ENCODE measurements at regions not wholly inside any gene's neighbourhood (a gene's known extent, or its start where the extent isn't known, plus 50 kb on each side); places are given as distances from the start of the nearest gene placed in this dataset.

GRCh38 chr16:66150698-66151482, 215.6 kb upstream of the CDH5 start:
- DNase-seq (ENCODE audit: low read depth in 2 of 2): no peak

DNA sequence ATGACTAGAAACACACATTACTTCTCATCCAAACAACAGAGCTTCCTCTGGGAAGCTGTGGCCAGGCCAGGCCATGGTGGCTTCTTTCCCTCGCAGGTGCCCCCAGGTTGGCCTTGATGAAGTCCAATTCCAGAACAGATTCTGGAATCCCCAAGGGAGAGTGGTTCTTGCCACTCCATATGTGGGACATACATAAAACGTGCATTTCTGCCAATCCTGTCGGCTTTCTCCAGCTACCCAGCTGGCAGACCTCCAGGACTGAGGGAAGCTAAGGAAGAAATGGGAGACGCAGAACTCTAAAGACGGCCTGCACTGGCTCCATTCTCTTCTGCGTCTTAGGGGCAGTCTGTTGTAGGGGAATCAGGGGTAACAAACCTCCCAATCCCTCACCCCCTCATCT, 219.2 kb upstream of the CDH5 start:
- DNase-seq (ENCODE audit: low read depth in 2 of 2): no peak

DNA sequence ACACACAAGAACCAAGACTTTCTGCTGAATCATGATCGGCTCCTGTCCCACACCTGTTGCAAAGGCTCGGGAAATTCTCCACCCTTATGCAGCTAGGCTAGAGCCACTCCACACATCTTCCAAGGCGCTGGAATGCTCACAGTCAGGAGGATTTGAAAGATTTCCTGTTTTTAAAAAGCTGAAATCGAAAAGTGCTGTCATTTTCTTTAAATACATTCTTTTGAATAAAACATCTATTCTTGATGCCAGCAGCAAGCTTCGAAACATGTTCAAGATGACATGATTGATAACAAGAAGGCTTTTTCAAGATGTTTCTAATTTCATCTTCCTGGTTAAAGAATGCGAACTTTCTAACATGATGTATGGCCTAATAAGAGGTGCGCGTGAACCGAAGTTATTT, 219.7 kb upstream of the CDH5 start:
- DNase-seq (ENCODE audit: low read depth in 2 of 2): no peak

DNA sequence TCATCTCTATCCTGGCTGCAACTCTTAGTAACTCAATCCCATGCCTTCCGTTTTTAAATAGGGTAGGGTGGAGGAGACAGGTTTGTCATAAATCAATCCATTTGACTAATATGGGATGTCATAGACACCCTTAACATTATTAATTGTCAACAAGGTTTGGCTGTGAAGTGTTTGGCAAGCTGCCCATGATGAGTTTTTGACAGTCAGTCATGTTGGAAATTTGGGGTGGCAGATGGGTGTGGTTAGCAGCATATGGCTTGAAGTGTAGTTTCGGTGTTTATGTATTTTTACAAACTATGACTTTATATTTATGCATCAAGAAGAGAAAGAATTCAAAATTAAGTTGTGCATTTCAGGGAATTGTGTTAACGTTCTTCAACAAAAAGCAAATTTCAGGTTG, 221.8 kb upstream of the CDH5 start:
- no peak for DNase-seq (ENCODE audit: low read depth in 2 of 2)

GRCh38 chr16:66143415-66143814, 223.1 kb upstream of the CDH5 start:
- no peak for DNase-seq (ENCODE audit: low read depth in 2 of 2)

GRCh38 chr16:66141885-66142284, 224.6 kb upstream of the CDH5 start:
- no peak for DNase-seq (ENCODE audit: low read depth in 2 of 2)

- DNase-seq (ENCODE audit: low read depth in 2 of 2): no peak
Observed at GRCh38 chr16:66137853-66138252, 228.6 kb upstream of the CDH5 start.

DNA sequence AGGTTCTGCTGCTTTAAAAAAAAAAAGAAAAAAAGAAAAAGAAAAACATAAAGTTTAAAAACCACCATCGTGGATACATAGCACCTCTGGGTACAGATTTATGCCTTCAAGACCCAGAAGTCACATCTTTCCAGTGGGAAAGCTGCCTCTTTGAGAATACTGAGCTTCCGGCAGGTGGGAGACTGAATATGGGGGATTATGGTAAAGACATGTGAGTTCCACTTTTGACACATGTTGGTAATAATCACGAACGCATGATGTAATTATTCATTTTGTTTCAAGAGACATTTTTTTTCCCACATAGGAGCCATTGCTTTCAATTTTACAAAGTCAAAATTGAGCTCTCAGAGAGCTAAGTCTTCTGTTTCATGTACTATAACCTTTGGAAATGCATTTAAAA, 229.7 kb upstream of the CDH5 start:
- DNase-seq (ENCODE audit: low read depth in 2 of 2): no peak

DNA sequence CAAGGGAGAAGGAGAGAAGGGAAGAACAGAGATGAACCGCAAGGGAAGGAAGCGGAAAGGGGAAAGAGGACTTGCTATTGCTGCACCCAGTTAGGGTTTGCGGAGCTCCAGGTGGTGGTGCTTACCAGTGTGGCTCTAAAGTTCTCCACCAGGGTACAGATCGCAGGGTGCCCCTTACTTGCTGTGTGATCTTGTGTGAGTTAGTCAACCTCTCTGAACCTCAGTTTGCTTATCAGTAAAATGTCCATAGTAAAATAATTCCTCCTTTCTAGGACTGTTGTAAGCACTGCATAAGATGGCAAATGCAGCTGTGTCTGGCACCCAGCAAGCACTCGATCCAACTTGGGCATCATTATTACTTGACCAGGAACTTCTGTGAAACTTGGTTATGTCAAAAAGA, 230.7 kb upstream of the CDH5 start:
- DNase-seq (ENCODE audit: low read depth in 2 of 2): no peak

- DNase-seq (ENCODE audit: low read depth in 2 of 2): no peak
Observed at GRCh38 chr16:66135421-66135831, 231.1 kb upstream of the CDH5 start.

GRCh38 chr16:66134875-66135274, 231.6 kb upstream of the CDH5 start:
- DNase-seq (ENCODE audit: low read depth in 2 of 2): no peak

GRCh38 chr16:66133643-66134338, 232.7 kb upstream of the CDH5 start:
- no peak for DNase-seq (ENCODE audit: low read depth in 2 of 2)

- DNase-seq (ENCODE audit: low read depth in 2 of 2): no peak
Observed at GRCh38 chr16:66131895-66132294, 234.6 kb upstream of the CDH5 start.

GRCh38 chr16:66131156-66131807, 235.2 kb upstream of the CDH5 start:
- DNase-seq (ENCODE audit: low read depth in 2 of 2): no peak

GRCh38 chr16:66130296-66130905, 236.1 kb upstream of the CDH5 start:
- no peak for DNase-seq (ENCODE audit: low read depth in 2 of 2)

GRCh38 chr16:66129196-66129595, 237.3 kb upstream of the CDH5 start:
- no peak for DNase-seq (ENCODE audit: low read depth in 2 of 2)

DNA sequence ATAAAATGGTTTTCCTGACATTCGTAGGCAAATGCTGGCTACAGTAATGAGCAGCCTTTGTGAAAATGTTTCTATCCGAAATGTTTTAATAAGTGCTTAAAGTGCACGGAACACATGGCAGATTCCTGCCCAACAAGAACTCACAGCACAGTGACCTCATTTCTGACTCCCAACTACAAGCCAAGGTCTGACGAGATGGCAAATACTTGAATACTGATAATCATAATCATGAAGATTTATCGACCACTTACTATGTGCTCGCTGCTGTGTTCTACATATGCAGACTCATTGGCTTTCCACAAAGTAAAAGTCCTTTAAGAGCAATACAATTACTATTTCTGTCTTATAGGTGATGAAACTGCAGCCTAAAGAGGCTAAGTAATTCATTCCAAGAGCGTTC, 238.1 kb upstream of the CDH5 start:
- DNase-seq (ENCODE audit: low read depth in 2 of 2): no peak

DNA sequence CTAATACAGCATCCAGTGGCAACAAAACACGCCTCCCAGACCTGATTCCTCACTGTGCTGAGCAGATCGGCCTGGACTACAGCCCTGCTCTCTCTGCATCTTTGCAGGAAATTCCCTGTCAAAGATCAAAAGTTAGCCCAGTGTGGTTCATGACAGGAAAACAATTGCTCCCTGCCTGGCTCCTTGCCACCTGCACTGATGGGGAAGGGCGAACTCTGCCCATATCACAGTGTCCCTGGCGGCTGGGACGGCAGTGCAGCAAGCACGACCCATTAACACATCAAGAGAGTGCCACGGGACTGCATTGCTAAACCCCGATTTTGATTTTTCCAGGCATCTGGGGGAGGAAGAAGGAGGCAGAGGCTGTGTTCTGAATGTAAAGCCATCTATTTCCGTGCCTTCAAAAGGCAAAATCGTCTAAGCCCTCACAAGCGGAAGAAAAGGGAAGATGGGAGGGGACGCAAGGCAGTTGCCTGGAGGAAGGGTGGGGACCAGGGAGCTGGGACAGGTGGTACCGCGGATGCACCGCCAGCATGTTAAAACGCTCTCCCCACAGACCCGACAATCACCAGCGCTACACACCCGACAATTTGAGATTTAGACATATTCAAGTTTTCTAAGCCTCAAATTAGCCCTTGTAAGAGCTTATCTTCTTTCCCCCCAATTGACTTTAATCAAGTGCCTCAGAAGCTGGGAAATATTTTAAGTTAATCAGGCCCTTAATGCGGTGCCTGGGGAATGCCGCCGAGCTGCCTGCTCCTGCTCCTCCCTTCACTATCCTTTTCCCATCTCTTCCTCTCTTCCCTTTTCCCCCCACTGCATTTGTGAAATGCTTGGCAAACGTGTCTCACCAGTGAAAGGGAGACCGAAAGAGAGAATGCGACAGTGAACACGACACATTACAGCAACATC, 238.8 kb upstream of the CDH5 start:
- peak; percentile 3 to 36 for DNase-seq (ENCODE audit: low read depth in 2 of 2)

DNA sequence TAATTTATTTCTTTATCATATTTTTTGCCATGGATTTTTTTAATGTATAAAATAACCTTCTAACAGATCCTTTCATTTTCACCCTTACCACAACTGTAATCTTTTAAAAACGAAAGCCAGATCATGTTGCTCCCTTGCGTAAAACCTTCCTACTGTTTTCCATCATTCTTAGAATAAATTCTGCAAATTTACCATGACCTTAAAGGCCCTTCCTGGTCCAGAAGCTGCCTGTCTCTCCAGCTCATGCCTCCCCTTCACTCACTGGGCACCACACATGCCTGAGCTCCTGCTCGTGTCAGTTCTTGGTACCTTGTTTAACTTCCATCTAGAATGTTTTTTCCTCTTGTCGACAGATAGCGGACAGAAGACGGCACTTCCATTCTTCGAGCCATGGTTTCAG, 245.0 kb upstream of the CDH5 start:
- no peak for DNase-seq (ENCODE audit: low read depth in 2 of 2)

DNA sequence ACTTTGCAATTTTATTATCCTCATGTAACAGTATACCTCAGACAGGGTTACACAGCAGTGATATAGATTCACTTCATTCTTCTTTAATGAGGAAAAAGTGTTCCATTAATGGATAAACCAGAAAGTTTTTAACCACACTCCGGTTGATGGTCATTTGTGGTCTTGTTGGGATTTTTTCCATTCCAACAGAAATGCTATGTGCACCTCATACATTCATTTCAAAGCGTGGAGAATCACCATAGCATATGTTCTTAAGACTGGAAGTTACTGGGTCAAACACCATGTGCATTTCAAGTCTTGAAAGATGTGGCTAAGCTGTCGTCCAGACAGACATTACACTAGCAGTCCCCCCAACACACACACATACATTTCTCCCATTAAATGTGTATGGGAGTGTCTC, 245.8 kb upstream of the CDH5 start:
- no peak for DNase-seq (ENCODE audit: low read depth in 2 of 2)
